ENCODE measurements at regions not wholly inside any gene's neighbourhood (a gene's known extent, or its start where the extent isn't known, plus 50 kb on each side); places are given as distances from the start of the nearest gene placed in this dataset.

DNA sequence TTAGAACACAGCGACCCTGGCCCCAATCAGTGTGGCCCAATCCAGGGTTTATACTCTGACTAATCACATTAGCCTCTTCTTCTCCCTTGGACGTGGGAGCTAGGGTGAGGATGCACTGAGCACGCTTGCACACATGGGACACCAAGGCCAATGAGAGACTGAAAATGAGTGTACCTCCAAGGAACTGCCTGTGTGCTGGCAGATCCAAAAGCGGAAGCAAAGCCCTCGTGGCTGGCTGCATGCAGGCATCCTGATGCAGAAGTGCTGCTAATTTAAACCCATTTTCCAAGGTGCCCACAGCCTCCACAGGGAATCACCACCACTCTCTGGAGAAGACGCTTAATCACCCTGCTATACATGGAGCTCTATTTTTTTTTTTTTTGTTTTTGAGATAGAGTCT is 375.3 kb upstream of the XYLT1 start:
- DNase-seq, result no peak

DNA sequence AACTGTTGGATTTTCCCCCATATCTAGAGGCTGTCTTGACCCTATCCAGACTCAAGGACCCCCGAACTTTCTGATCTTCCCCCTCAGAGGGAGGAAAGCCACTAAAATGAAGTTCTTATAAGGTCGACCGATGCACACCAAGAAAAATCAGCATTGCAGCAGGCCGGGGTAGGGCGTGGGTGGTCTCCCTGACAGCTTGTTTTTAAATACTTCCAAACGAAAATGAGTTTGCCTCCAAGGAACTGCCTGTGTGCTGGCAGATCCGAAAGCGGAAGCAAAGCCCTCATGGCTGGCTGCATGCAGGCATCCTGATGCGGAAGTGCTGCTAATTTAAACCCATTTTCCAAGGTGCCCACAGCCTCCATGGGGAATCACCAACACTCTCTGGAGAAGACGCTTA is 374.3 kb upstream of the XYLT1 start:
- no peak for DNase-seq

DNA sequence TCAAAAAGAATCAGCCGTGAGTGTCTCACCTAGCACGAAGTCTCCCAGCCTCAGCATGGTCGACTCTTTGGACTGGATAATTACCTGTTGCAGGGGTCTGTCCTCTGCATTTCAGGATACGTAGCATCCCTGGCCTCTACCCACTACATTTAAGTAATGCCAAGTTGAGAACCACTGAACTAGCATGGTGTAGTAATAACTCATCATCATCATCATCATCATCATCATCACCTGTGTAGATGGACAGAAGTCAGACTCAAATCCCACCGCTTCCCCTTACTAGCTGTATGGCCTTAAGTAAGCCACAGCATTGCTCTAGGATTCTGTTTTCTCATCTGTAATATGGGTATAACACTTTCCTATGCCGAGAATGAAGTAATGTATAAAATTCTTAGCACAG is 373.1 kb upstream of the XYLT1 start:
- DNase-seq, result no peak

GRCh38 chr16:17839907-17840306 is 369.1 kb upstream of the XYLT1 start:
- DNase-seq, result no peak

DNA sequence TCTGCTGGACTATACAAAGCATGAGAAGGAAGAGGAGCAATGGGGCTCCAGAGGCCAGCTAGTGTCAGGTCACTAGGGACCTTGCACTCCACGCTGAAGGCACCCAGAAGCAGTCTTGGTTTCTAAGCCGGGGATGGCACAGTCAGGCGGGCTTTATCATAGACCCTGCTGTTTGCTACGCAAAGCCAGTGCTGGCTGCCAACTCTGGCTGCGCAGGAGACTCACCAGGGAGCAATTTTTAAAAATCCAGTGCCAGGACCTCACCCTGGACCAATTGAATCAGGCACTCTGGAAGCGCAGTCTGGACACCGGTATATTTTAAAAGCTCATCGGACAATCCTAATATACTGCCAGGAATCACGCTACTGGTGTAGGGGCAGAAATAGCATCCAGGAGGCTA is 368.5 kb upstream of the XYLT1 start:
- DNase-seq, result no peak

- DNase-seq, result no peak
Observed at GRCh38 chr16:17836868-17837602, 366.3 kb upstream of the XYLT1 start.

- DNase-seq, result no peak
Observed at GRCh38 chr16:17835118-17835876, 364.5 kb upstream of the XYLT1 start.

DNA sequence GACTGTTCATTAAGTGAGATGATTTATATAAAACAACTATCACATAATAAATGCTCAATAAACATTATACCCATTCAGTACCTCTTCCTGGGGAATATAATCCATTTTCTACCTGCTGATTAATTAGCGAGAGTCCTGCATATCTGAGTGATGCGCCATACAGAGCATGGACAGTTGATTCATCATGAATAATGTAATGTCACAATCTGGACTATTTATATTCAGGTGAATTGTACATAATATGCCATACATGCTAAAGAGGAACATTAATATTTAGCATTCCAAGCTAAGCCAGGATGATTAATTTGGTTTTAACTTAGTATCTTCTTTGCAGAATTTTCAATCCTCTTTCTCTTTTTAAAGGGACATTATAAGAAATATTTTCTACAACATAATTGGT is 362.0 kb upstream of the XYLT1 start:
- DNase-seq, result no peak

GRCh38 chr16:17831330-17831729 is 360.6 kb upstream of the XYLT1 start:
- no peak for DNase-seq

- DNase-seq, result no peak
Observed at GRCh38 chr16:17830651-17831050, 359.9 kb upstream of the XYLT1 start.

DNA sequence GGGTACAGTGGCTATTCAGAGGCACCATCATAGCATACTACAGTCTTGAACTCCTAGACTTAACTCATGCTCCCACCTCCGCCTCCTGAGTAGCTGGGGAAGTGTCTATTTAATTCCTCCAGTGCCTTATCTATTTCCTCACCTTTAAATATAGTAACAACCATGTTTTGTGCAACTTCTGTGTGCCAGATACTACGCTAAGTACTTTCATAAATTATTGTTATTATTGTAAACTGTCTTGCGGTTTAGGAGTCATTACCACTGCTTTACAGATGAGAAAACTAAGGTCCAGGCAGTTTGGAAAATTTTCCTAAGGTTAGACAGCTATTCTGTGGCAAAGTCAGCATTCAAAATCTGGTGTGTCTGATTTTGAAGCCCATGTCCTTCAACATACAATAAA is 359.1 kb upstream of the XYLT1 start:
- no peak for DNase-seq

DNA sequence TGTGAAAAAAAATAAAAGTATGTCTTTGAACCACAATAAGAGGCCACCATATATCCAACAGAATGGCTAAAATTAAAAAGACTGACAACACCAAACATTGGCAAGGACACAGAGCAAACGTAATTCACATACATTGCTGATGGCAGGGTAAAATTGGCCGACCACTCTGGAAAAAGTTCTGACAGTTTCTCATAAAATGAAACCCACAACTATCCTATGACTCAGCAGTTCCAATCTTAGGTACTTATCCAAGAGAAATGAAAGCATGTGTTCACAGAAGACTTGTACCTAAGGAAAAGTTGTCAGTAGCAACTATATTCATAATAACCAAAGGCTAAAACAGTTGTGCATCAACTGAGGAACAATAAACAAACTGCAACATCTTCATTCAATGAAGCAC is 357.3 kb upstream of the XYLT1 start:
- no peak for DNase-seq

DNA sequence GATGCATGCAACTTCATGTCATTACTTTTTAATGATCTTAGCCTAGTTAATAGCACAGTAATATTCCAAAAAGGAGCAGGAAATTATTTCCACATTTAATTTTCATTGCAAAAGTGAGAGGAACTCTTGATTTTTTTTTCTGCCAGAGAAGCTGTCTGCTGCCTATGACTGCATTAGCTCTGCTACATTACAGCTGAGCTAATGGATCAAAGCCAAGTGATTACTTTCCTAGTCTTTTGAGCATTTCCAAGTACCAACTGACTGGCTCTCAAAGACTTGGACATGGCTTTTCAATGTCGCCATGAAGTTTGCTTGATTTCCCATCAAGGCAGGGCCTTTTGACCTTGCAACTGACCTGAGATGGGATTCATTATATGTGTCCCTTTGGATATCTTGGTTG is 356.6 kb upstream of the XYLT1 start:
- DNase-seq, result no peak

GRCh38 chr16:17817943-17818342 is 347.2 kb upstream of the XYLT1 start:
- no peak for DNase-seq

- no peak for DNase-seq
Observed at GRCh38 chr16:17817260-17817659, 346.5 kb upstream of the XYLT1 start.

- DNase-seq, result no peak
Observed at GRCh38 chr16:17812771-17813170, 342.0 kb upstream of the XYLT1 start.

DNA sequence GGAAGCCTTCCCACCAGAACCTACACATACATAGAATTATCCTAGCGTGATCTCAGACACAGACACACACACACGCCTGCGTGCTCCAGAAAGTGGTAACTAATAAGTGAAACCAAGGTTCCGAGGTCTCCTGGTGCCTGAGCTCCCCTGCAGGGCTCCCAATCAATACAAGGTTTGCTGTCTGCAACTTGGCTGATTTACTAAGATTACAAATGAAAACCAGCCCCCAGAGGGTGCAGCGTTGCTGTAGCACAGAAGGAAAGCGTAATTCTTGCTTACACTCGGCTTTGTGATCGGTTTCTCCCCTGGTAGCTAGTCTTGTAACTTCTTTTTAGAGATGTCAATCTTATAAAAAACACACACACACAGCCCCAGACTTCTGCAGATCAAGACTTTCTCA is 334.1 kb upstream of the XYLT1 start:
- DNase-seq, result no peak

DNA sequence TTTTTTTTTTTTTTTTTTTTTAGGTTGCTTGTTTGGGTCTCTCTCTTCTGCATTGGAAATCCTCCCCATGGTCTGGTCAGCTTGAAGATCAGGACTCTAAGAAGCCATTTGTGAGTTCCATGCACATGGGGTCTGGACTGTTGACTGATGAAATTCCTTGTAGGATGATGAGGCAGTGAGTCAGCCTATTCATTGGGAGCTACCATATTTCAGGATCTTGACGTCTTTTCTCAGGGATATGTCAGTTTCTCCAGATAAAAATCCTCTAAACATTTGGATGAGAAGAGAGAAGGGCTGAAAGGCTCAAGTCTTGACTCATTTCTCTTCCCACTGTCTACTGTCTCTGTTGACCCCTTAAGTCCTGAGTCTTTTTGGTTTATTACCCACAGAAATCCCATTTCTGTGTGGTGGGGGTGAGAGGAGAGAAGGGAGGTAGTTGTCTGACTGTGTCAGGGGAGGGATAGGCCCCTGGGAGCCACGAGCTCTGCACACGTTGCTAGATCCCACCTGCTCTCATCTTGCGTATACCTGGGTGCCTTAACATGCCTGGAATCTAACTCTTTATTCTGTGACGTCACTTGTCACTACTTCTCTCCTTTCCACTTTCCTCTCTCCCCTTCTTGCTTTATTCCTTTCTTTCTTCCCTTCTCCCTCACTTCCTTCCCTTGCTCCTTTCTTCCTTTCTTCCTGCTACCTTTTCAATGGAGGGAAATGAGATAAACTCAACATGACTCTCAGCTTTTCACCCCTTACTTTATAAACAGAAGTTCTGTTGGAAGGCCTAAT is 333.1 kb upstream of the XYLT1 start:
- no peak for DNase-seq

DNA sequence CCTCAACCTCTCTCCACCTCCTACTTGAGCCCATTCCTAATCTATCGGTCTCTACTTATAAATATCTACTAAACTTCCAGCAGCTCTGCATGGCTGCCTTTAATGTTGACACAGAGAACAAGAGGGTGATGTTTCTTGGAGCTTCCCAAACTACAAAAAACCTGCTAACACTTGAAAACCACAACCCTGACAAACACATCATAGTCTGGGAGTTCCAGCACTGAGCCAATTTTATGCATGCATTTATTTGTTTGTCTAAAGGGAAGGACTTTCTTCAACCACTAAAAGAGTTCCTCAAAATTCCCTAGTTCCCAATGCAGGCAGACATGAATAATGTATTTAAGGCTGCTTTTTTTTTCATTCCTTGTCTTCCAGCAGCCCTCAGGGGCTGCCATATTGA is 331.8 kb upstream of the XYLT1 start:
- no peak for DNase-seq

DNA sequence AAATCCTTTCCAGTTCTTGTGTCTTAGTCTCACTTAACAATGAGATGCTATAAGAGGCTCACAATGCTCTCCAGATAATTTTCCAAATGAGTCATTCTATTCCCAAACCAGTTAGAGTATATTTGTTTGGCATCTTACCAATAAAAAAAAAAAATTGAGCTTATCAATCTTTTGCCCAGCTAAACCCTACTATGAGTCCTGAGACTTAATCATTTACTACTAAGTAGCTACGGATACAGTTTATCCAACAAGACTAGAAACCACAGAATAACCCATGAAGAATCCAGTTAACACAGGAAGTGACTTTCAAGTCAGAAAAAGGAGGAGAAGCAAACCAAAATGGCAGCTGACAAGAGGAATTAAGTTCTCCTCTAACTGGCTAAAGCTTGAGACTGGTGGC is 330.3 kb upstream of the XYLT1 start:
- no peak for DNase-seq

DNA sequence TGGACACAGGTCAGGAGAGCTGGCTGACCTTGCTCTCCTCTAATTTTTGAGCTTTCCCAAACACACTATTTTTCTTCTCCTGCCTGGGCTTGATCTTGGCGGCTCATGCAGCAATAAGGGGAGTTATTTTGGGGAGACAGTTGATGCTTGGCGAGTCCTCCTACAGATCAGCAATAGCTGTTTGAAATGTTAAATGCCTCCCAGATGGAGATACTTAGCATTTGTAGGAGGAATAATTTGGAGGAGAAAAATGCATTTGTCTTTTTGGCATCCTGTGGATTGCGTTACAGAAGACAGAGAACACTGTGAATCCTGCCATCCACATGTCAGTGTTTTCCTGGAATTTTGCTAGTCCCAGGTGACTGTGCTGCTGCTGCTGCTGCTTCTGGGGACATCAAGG is 328.0 kb upstream of the XYLT1 start:
- DNase-seq, result no peak

DNA sequence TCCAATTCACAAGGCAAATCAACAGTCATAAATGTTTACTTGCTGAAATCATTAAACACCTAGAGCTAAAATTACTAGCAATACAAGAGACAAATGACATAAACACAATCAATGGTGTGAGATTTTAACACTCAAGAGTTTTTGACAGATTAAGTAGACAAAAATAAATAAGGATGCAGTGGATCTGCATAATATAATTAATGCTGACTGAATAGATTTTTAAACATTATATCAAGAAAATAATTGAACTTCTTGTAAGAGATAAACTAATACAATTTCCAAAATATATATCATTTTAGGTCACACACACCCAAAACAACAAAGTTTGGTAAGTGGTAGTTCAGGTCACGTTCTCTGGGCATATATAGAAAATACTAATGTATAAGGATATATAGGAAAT is 322.6 kb upstream of the XYLT1 start:
- DNase-seq, result no peak

DNA sequence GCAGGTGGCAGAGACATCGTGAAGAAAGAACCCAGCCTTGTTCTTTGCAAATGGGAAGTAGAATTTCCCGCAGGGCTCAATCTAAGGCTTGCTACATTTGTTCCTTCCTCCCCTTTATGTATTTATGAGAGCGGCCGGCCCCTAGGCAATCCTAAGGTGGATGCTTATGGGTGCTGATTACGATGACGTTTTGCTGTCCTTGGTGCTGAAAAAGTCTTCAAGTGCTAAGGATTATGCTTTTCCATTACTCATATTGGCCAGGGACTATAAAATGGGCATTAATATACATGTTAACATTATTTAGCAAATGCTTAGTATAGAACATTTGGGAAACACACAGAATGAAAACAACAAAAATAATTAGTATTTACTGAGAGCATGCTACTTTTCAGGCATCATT is 313.3 kb upstream of the XYLT1 start:
- DNase-seq, result no peak

GRCh38 chr16:17780181-17780580 is 309.4 kb upstream of the XYLT1 start:
- no peak for DNase-seq

Measured in activated CD4-positive, alpha-beta T cell treated with anti-CD3 and anti-CD28 coated beads, Interleukin-2, amount 50 U/mL, for 4 hours (primary cell).